WI38 (cell line): ENCODE measurements at regions not wholly inside any gene's neighbourhood (a gene's known extent, or its start where the extent isn't known, plus 50 kb on each side); places are given as distances from the start of the nearest gene placed in this dataset.

ENCODE experiments used
- H3K4me3 ChIP-seq: 2 replicates; pipeline ENCODE4 v1.5.1; 2011; ENCODE audit warnings: low read depth, mild to moderate bottlenecking, control low read depth, low read length
- CTCF ChIP-seq: IDR thresholded peaks from 2 replicates; pipeline ENCODE4 v1.5.1; 2012; ENCODE audit warnings: low read depth, mild to moderate bottlenecking, control low read depth, low read length

GRCh38 chr4:11133868-11134267 is 294.8 kb downstream of the HS3ST1 start:
- no peak overlapping the region for H3K4me3 ChIP-seq
- TF ChIP-seq CTCF: no peak

- no peak for TF ChIP-seq CTCF
- H3K4me3 ChIP-seq: no peak overlapping the region
These were observed 296.2 kb downstream of the HS3ST1 start for GRCh38 chr4:11132478-11132877.

- no peak overlapping the region for H3K4me3 ChIP-seq
These were observed 297.2 kb downstream of the HS3ST1 start for GRCh38 chr4:11131491-11131890.

GRCh38 chr4:11130195-11130970 is 298.3 kb downstream of the HS3ST1 start:
- no peak for TF ChIP-seq CTCF
- H3K4me3 ChIP-seq: no peak overlapping the region

More at GRCh38 chr4:11131491-11131890, 297.2 kb downstream of the HS3ST1 start:
- no peak for TF ChIP-seq CTCF

- no peak for TF ChIP-seq CTCF
- no peak overlapping the region for H3K4me3 ChIP-seq
These were observed 308.3 kb downstream of the HS3ST1 start for GRCh38 chr4:11120435-11120834.

GRCh38 chr4:11119474-11119873 is 309.2 kb downstream of the HS3ST1 start:
- no peak for TF ChIP-seq CTCF
- H3K4me3 ChIP-seq: no peak overlapping the region

- TF ChIP-seq CTCF: no peak
These were observed 310.2 kb downstream of the HS3ST1 start for GRCh38 chr4:11118513-11118912.

More at GRCh38 chr4:11118513-11118912, 310.2 kb downstream of the HS3ST1 start:
- H3K4me3 ChIP-seq: no peak overlapping the region
